MG63 (cell line): ENCODE measurements at regions not wholly inside any gene's neighbourhood (a gene's known extent, or its start where the extent isn't known, plus 50 kb on each side); places are given as distances from the start of the nearest gene placed in this dataset.

Source experiments
- DNase-seq: peaks from one replicate; pipeline ENCODE4 v3.0.0-alpha.2; 2020
- H3K27me3 ChIP-seq: fragments of 250-450 bp; sonication (Bioruptor Pico); 2 replicates; pipeline ENCODE4 v1.5.1; 2020; ENCODE audit warnings: mild to moderate bottlenecking, moderate library complexity
- H3K36me3 ChIP-seq: fragments of 250-450 bp; sonication (Bioruptor Pico); 2 replicates; pipeline ENCODE4 v1.5.1; 2020; ENCODE audit warnings: mild to moderate bottlenecking, moderate library complexity
- H3K4me3 ChIP-seq: fragments of 250-450 bp; sonication (Bioruptor Pico); 2 replicates; pipeline ENCODE4 v1.5.1; 2020; ENCODE audit warnings: mild to moderate bottlenecking, moderate library complexity
- H3K9me3 ChIP-seq: fragments of 250-450 bp; sonication (Bioruptor Pico); 2 replicates; pipeline ENCODE4 v1.5.1; 2020; ENCODE audit warnings: mild to moderate bottlenecking, moderate library complexity

GRCh38 chr4:140208921-140209320 lies 54.9 kb upstream of the MAML3 start:
- no peak for DNase-seq
- H3K9me3 ChIP-seq: no peaks in the 10 kb centered on the region
- H3K27me3 ChIP-seq: no peaks in the 10 kb centered on the region; the same call in none of the 2 replicates
- no peaks in the 10 kb centered on the region for H3K36me3 ChIP-seq
- H3K4me3 ChIP-seq: no peak overlapping the region
